ENCODE measurements at regions not wholly inside any gene's neighbourhood (a gene's known extent, or its start where the extent isn't known, plus 50 kb on each side); places are given as distances from the start of the nearest gene placed in this dataset.

- H3K27me3 ChIP-seq: no peaks in the 10 kb centered on the region
- H3K4me3 ChIP-seq: no peak overlapping the region
- no peak overlapping the region for H3K27ac ChIP-seq
- no peaks in the 10 kb centered on the region for H3K4me1 ChIP-seq
- 36 to 38% methylated on average over 6 of the region's 6 CpGs for WGBS, 2 donors
- H3K36me3 ChIP-seq (replicated peaks in 1 of 2; ENCODE audit: insufficient read depth in 1 of 2, low read depth in 2 of 2): no peaks in the 10 kb centered on the region
- ATAC-seq (no peak), DNase-seq (no peak)
- intact Hi-C loops (cut with DNase I): no loop called here
- no peak for TF ChIP-seq POLR2A (IDR thresholded peaks at IDR 0.05)
- TF ChIP-seq CTCF (IDR thresholded peaks at IDR 0.05): no peak
- no peaks in the 10 kb centered on the region for H3K9me3 ChIP-seq
Observed at GRCh38 chr12:114764510-114764909, 80.5 kb upstream of the TBX3 start.

GRCh38 chr12:114762490-114763110, 78.6 kb upstream of the TBX3 start:
- TF ChIP-seq POLR2A (IDR thresholded peaks at IDR 0.05) (no peak), CTCF (IDR thresholded peaks at IDR 0.05) (no peak)
- no peak for DNase-seq
- H3K4me3 ChIP-seq: no peak overlapping the region
- no peaks in the 10 kb centered on the region for H3K9me3 ChIP-seq
- no peaks in the 10 kb centered on the region for H3K27me3 ChIP-seq
- 66 to 79% methylated on average over 22 of the region's 22 CpGs for WGBS, 2 donors
- no peaks in the 10 kb centered on the region for H3K36me3 ChIP-seq (replicated peaks in 1 of 2; ENCODE audit: insufficient read depth in 1 of 2, low read depth in 2 of 2)
- no peak for ATAC-seq
- H3K4me1 ChIP-seq: no peaks in the 10 kb centered on the region
- intact Hi-C loops (cut with DNase I): no loop called here
- H3K27ac ChIP-seq: no peak overlapping the region

GRCh38 chr12:114760151-114760877, 76.3 kb upstream of the TBX3 start:
- no peak for TF ChIP-seq CTCF (IDR thresholded peaks at IDR 0.05)
- TF ChIP-seq POLR2A (IDR thresholded peaks at IDR 0.05): no peak
- DNase-seq (no peak), ATAC-seq (no peak)
- Histone ChIP-seq H3K27ac (no peak overlapping the region), H3K4me1 (no peaks in the 10 kb centered on the region), H3K36me3 (replicated peaks in 1 of 2; ENCODE audit: insufficient read depth in 1 of 2, low read depth in 2 of 2) (no peaks in the 10 kb centered on the region), H3K27me3 (no peaks in the 10 kb centered on the region), H3K4me3 (no peak overlapping the region), H3K9me3 (no peaks in the 10 kb centered on the region)
- intact Hi-C loops (cut with DNase I): no loop called here
- 51 to 52% methylated on average over 10 of the region's 10 CpGs for WGBS, 2 donors

- TF ChIP-seq CTCF (IDR thresholded peaks at IDR 0.05): no peak
- no peak for TF ChIP-seq POLR2A (IDR thresholded peaks at IDR 0.05)
- intact Hi-C loops (cut with DNase I): no loop called here
- H3K27ac ChIP-seq: no peak overlapping the region
- H3K36me3 ChIP-seq (replicated peaks in 1 of 2; ENCODE audit: insufficient read depth in 1 of 2, low read depth in 2 of 2): no peaks in the 10 kb centered on the region
- no peaks in the 10 kb centered on the region for H3K27me3 ChIP-seq
- H3K4me1 ChIP-seq: no peaks in the 10 kb centered on the region
- ATAC-seq (no peak), DNase-seq (no peak)
- WGBS, 2 donors: 78 to 83% methylated on average over 11 of the region's 11 CpGs
- no peak overlapping the region for H3K4me3 ChIP-seq
- H3K9me3 ChIP-seq: no peaks in the 10 kb centered on the region
Observed at GRCh38 chr12:114759635-114760034, 75.7 kb upstream of the TBX3 start.
